ENCODE measurements at regions not wholly inside any gene's neighbourhood (a gene's known extent, or its start where the extent isn't known, plus 50 kb on each side); places are given as distances from the start of the nearest gene placed in this dataset.

- TF ChIP-seq POLR2AphosphoS5 (IDR thresholded peaks at IDR 0.05), result no peak
- TF ChIP-seq, protein P1, sequence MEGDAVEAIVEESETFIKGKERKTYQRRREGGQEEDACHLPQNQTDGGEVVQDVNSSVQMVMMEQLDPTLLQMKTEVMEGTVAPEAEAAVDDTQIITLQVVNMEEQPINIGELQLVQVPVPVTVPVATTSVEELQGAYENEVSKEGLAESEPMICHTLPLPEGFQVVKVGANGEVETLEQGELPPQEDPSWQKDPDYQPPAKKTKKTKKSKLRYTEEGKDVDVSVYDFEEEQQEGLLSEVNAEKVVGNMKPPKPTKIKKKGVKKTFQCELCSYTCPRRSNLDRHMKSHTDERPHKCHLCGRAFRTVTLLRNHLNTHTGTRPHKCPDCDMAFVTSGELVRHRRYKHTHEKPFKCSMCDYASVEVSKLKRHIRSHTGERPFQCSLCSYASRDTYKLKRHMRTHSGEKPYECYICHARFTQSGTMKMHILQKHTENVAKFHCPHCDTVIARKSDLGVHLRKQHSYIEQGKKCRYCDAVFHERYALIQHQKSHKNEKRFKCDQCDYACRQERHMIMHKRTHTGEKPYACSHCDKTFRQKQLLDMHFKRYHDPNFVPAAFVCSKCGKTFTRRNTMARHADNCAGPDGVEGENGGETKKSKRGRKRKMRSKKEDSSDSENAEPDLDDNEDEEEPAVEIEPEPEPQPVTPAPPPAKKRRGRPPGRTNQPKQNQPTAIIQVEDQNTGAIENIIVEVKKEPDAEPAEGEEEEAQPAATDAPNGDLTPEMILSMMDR (IDR thresholded peaks at IDR 0.05), result no peak
These were observed 49.7 kb upstream of the PTPN13 start for GRCh38 chr4:86544310-86544966.
